SK-N-SH (cell line): ENCODE measurements at regions not wholly inside any gene's neighbourhood (a gene's known extent, or its start where the extent isn't known, plus 50 kb on each side); places are given as distances from the start of the nearest gene placed in this dataset.

Source experiments
- CTCF ChIA-PET: fragments of 300-600, 350-600 bp; formaldehyde crosslinking; extraction: SDS; loops from one replicate; lab custom pipeline; 2021; lab: Yijun Ruan, JAX
- POLR2A ChIA-PET: fragments of 350-600 bp; sonication (Branson Sonifier 250); formaldehyde crosslinking; extraction: SDS; loops from one replicate; lab custom pipeline; 2020; ENCODE audit warnings: antibody characterized with exemption, inconsistent platforms; lab: Yijun Ruan, JAX
- DNase-seq: peaks from one replicate; pipeline ENCODE4 v3.0.0; 2012
- H2AFZ ChIP-seq: fragments of 200-600 bp; sonication (generic); 2 replicates; pipeline ENCODE4 v1.8.1; 2016; ENCODE audit warnings: antibody characterized with exemption, mild to moderate bottlenecking, low read depth
- H3F3A ChIP-seq: fragments of 200-600 bp; sonication (generic); replicated peaks from 2 replicates; pipeline ENCODE3; 2016; ENCODE audit warnings: antibody characterized with exemption, mild to moderate bottlenecking; ENCODE audit not compliant: insufficient read depth
- H3K27ac ChIP-seq, 2 experiments: fragments of 200-500 bp in 1 of 2; fragments of 200-600 bp in 1 of 2; sonication (Bioruptor generic) in 1 of 2; sonication (generic), shearing (Covaris generic) in 1 of 2; 2 replicates each; pipeline versions ENCODE4 v1.5.1 to v1.6.1; 2014 to 2016; ENCODE audit warnings: low read depth in 2 of 2, inconsistent platforms in 1 of 2, low read length in 1 of 2, mild to moderate bottlenecking in 1 of 2, mixed read lengths in 1 of 2
- H3K27me3 ChIP-seq: fragments of 200-600 bp; sonication (generic), shearing (Covaris generic); 2 replicates; pipeline ENCODE4 v1.6.1; 2016; ENCODE audit warnings: mixed run types; ENCODE audit not compliant: insufficient read depth
- H3K36me3 ChIP-seq, 2 experiments: fragments of 200-500 bp in 1 of 2; fragments of 200-600 bp in 1 of 2; sonication (Bioruptor generic) in 1 of 2; sonication (generic) in 1 of 2; replicated peaks in 1 of 2; 2 replicates each; pipeline versions ENCODE3 to v1.5.1; 2014 to 2016; ENCODE audit warnings: low read length in 1 of 2, mild to moderate bottlenecking in 1 of 2; ENCODE audit not compliant: insufficient read depth in 2 of 2, control insufficient read depth in 1 of 2
- H3K4me1 ChIP-seq, 2 experiments: fragments of 200-500 bp in 1 of 2; fragments of 200-600 bp in 1 of 2; sonication (Bioruptor generic) in 1 of 2; sonication (generic), shearing (Covaris generic) in 1 of 2; 2 replicates each; pipeline versions ENCODE4 v1.5.1 to v1.6.1; 2014 to 2016; ENCODE audit warnings: low read depth in 1 of 2, low read length in 1 of 2, mixed run types in 1 of 2; ENCODE audit not compliant: insufficient read depth in 2 of 2, control insufficient read depth in 1 of 2
- H3K4me2 ChIP-seq: fragments of 200-600 bp; sonication (generic), shearing (Covaris generic); 2 replicates; pipeline ENCODE4 v1.6.1; 2017; ENCODE audit warnings: mixed run types
- H3K4me3 ChIP-seq, 2 experiments: fragments of 200-500 bp in 1 of 2; fragments of 200-600 bp in 1 of 2; sonication (Bioruptor generic) in 1 of 2; sonication (generic), shearing (Covaris generic) in 1 of 2; 2 replicates each; pipeline versions ENCODE4 v1.5.1 to v1.8.1; 2014 to 2016; ENCODE audit warnings: low read depth in 2 of 2, inconsistent platforms in 1 of 2, low read length in 1 of 2, mild to moderate bottlenecking in 1 of 2, mixed read lengths in 1 of 2, moderate library complexity in 1 of 2
- H3K79me2 ChIP-seq: fragments of 200-600 bp; sonication (generic); 2 replicates; pipeline ENCODE4 v1.8.1; 2017; ENCODE audit warnings: mild to moderate bottlenecking; ENCODE audit not compliant: insufficient read depth
- H3K9ac ChIP-seq: fragments of 200-600 bp; sonication (generic); 2 replicates; pipeline ENCODE4 v1.6.1; 2017; ENCODE audit warnings: mixed run types
- H3K9me2 ChIP-seq: fragments of 200-600 bp; sonication (generic); 2 replicates; pipeline ENCODE4 v1.6.1; 2017; ENCODE audit warnings: mixed run types
- H3K9me3 ChIP-seq: fragments of 200-600 bp; sonication (generic); 2 replicates; pipeline ENCODE4 v1.6.1; 2017; ENCODE audit warnings: mixed run types, mild to moderate bottlenecking, moderate library complexity
- H4K20me1 ChIP-seq: fragments of 200-600 bp; sonication (generic); 2 replicates; pipeline ENCODE4 v1.6.1; 2017; ENCODE audit warnings: mild to moderate bottlenecking, mixed run types; ENCODE audit not compliant: insufficient read depth
- EP300 ChIP-seq, 2 experiments: IDR thresholded peaks; 2 replicates each; pipeline versions ENCODE4 v1.4.0 to v1.6.1; 2012; ENCODE audit warnings: borderline replicate concordance in 1 of 2, low read depth in 1 of 2, low read length in 1 of 2
- EZH2phosphoT487 ChIP-seq: fragments of 200-600 bp; sonication (generic); IDR thresholded peaks from 2 replicates; pipeline ENCODE4 v1.6.1; 2017; ENCODE audit warnings: low read depth, mixed run types, mild to moderate bottlenecking, antibody characterized with exemption, moderate library complexity, borderline replicate concordance
- FOSL2 ChIP-seq: IDR thresholded peaks from 2 replicates; pipeline ENCODE4 v1.4.0; 2012; ENCODE audit warnings: low read depth, mild to moderate bottlenecking, moderate library complexity, borderline replicate concordance
- FOXJ3 ChIP-seq: sonication (generic); formaldehyde crosslinking; IDR thresholded peaks from 2 replicates; pipeline ENCODE4 v1.5.1; 2020; ENCODE audit warnings: mild to moderate bottlenecking, missing genetic modification reagents
- GATA2 ChIP-seq: sonication (generic); formaldehyde crosslinking; IDR thresholded peaks from 2 replicates; pipeline ENCODE4 v1.5.0; 2020; ENCODE audit warnings: mild to moderate bottlenecking, missing genetic modification reagents
- JUND ChIP-seq: IDR thresholded peaks from 2 replicates; pipeline ENCODE4 v1.4.0; 2012
- MEF2A ChIP-seq: IDR thresholded peaks from 2 replicates; pipeline ENCODE4 v1.4.0; 2012; ENCODE audit warnings: low read depth, borderline replicate concordance
- NFIC ChIP-seq: IDR thresholded peaks from 2 replicates; pipeline ENCODE4 v1.4.0; 2012; ENCODE audit warnings: borderline replicate concordance
- NRF1 ChIP-seq: IDR thresholded peaks from 2 replicates; pipeline ENCODE4 v1.6.1; 2012; ENCODE audit warnings: low read depth, mild to moderate bottlenecking, low read length
- POLR2AphosphoS5 ChIP-seq: IDR thresholded peaks from 2 replicates; pipeline ENCODE4 v1.6.1; 2012; ENCODE audit warnings: low read depth, low read length
- RCOR1 ChIP-seq: fragments of 150-350 bp; IDR thresholded peaks from 2 replicates; pipeline ENCODE4 v1.6.1; 2017; ENCODE audit warnings: antibody characterized with exemption, low read length
- RXRA ChIP-seq: IDR thresholded peaks from 2 replicates; pipeline ENCODE4 v1.4.0; 2012; ENCODE audit warnings: low read depth, mild to moderate bottlenecking, borderline replicate concordance
- SMC3 ChIP-seq: IDR thresholded peaks from 2 replicates; pipeline ENCODE4 v1.6.1; 2012; ENCODE audit warnings: low read depth, low read length, improper control_type of control experiment
- TAF1 ChIP-seq: IDR thresholded peaks from 2 replicates; pipeline ENCODE4 v1.6.1; 2012; ENCODE audit warnings: low read depth, mild to moderate bottlenecking, low read length, moderate library complexity, borderline replicate concordance
- TEAD4 ChIP-seq: IDR thresholded peaks from 2 replicates; pipeline ENCODE4 v1.4.0; 2012; ENCODE audit warnings: mild to moderate bottlenecking, borderline replicate concordance; ENCODE audit not compliant: insufficient read depth
- WGBS: methylation state at CpG from one replicate; pipeline ENCODE4 v1.1.6; 2017; ENCODE audit warnings: low lambda C conversion rate; 5-methylcytosine and 5-hydroxymethylcytosine counted together
- TF ChIP-seq, protein P1 (sequence below): fragments of 150-350 bp; IDR thresholded peaks from 2 replicates; pipeline ENCODE4 v1.6.1; 2017; ENCODE audit warnings: antibody characterized with exemption, low read length, low read depth, borderline replicate concordance
- TF ChIP-seq, protein P2 (sequence below): fragments of 200-600 bp; sonication (generic); IDR thresholded peaks from 2 replicates; pipeline ENCODE4 v1.6.1; 2017; ENCODE audit warnings: antibody characterized with exemption, mild to moderate bottlenecking, moderate library complexity
- TF ChIP-seq, protein P3 (sequence below): IDR thresholded peaks from 2 replicates; pipeline ENCODE4 v1.4.0; 2012; ENCODE audit warnings: low read depth
- TF ChIP-seq, protein P4 (sequence below): fragments of 150-350 bp; IDR thresholded peaks from 2 replicates; pipeline ENCODE4 v1.6.1; 2016; ENCODE audit warnings: mild to moderate bottlenecking, low read depth, low read length

DNA sequence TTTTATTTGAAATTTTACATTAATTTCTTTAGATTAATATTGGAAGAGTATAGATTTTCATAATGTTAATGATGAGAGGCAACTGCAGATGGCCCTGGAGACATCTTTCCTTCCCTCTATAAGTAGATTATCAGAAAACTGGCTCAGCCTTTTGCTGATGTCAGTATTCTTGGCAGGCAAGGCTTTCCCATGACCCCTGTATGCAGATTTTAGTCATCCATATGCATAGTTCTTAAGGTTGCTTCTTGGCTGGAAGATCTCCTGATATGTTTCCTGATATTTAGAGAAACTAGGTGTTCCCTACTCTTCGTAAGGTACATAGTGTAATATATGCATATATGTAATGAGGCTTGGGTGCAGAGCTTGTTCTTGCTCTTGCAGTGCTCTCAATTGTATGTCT is 911.4 kb downstream of the EPHA3 start:
- no peaks in the 10 kb centered on the region for H3K4me1 ChIP-seq
- no peak overlapping the region for H2AFZ ChIP-seq
- WGBS, result 0% methylated on average over 1 of the region's 1 CpG
- no peaks in the 10 kb centered on the region for H3K27me3 ChIP-seq
- no peak overlapping the region for H3K4me3 ChIP-seq
- H3K27ac ChIP-seq, result no peak overlapping the region
- TF ChIP-seq TEAD4 (no peak), RCOR1 (no peak), NFIC (no peak), POLR2AphosphoS5 (no peak), SMC3 (no peak), EZH2phosphoT487 (no peak), FOXJ3 (CRISPR knock-in tag) (no peak), MEF2A (no peak), RXRA (no peak), FOSL2 (no peak), JUND (no peak), GATA2 (CRISPR knock-in tag) (no peak), NRF1 (no peak), EP300 (IDR thresholded peaks at IDR 0.05; ENCODE audit: borderline replicate concordance in 1 of 2, low read depth in 1 of 2, low read length in 1 of 2) (no peak), TAF1 (no peak)
- TF ChIP-seq, protein P1, sequence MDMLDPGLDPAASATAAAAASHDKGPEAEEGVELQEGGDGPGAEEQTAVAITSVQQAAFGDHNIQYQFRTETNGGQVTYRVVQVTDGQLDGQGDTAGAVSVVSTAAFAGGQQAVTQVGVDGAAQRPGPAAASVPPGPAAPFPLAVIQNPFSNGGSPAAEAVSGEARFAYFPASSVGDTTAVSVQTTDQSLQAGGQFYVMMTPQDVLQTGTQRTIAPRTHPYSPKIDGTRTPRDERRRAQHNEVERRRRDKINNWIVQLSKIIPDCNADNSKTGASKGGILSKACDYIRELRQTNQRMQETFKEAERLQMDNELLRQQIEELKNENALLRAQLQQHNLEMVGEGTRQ, result no peak
- TF ChIP-seq, protein P2, sequence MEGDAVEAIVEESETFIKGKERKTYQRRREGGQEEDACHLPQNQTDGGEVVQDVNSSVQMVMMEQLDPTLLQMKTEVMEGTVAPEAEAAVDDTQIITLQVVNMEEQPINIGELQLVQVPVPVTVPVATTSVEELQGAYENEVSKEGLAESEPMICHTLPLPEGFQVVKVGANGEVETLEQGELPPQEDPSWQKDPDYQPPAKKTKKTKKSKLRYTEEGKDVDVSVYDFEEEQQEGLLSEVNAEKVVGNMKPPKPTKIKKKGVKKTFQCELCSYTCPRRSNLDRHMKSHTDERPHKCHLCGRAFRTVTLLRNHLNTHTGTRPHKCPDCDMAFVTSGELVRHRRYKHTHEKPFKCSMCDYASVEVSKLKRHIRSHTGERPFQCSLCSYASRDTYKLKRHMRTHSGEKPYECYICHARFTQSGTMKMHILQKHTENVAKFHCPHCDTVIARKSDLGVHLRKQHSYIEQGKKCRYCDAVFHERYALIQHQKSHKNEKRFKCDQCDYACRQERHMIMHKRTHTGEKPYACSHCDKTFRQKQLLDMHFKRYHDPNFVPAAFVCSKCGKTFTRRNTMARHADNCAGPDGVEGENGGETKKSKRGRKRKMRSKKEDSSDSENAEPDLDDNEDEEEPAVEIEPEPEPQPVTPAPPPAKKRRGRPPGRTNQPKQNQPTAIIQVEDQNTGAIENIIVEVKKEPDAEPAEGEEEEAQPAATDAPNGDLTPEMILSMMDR, result no peak
- TF ChIP-seq, protein P3, sequence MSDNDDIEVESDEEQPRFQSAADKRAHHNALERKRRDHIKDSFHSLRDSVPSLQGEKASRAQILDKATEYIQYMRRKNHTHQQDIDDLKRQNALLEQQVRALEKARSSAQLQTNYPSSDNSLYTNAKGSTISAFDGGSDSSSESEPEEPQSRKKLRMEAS, result no peak
- TF ChIP-seq, protein P4, sequence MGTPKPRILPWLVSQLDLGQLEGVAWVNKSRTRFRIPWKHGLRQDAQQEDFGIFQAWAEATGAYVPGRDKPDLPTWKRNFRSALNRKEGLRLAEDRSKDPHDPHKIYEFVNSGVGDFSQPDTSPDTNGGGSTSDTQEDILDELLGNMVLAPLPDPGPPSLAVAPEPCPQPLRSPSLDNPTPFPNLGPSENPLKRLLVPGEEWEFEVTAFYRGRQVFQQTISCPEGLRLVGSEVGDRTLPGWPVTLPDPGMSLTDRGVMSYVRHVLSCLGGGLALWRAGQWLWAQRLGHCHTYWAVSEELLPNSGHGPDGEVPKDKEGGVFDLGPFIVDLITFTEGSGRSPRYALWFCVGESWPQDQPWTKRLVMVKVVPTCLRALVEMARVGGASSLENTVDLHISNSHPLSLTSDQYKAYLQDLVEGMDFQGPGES, result no peak
- no peaks in the 10 kb centered on the region for H4K20me1 ChIP-seq
- no peaks in the 10 kb centered on the region for H3K36me3 ChIP-seq
- H3K4me2 ChIP-seq, result no peak overlapping the region
- no peak overlapping the region for H3K9ac ChIP-seq
- no peak for DNase-seq
- POLR2A ChIA-PET, result no interaction called here
- no peaks in the 10 kb centered on the region for H3F3A ChIP-seq
- H3K79me2 ChIP-seq, result no peaks in the 10 kb centered on the region
- H3K9me3 ChIP-seq, result no peaks in the 10 kb centered on the region
- H3K9me2 ChIP-seq, result no peaks in the 10 kb centered on the region
- CTCF ChIA-PET, result no interaction called here
